ENCODE measurements at regions not wholly inside any gene's neighbourhood (a gene's known extent, or its start where the extent isn't known, plus 50 kb on each side); places are given as distances from the start of the nearest gene placed in this dataset.

DNA sequence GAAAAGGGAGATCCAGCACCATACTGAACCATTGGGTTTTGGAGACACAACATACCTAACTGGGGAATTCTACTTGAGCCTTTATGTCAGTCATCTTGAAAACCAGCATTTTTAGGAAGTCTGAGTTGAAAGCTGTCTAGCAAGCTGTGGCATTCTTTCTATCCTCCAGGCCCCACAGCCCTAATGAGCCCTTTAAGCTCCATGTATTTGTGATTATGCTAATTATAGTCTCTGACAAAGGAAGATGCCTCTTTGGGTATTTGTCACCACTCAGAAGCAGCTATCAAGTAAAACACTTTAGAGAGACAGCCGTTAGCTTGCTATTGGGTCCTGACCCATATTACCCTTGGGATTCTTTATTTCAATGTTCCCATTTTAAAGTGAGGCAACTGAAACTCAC lies 159.5 kb upstream of the MANEA start:
- H3K27me3 Mint-ChIP-seq, result no peaks in the 10 kb centered on the region
- H3K4me1 Mint-ChIP-seq, result no peaks in the 10 kb centered on the region
- no peak overlapping the region for H3K27ac Mint-ChIP-seq
- H3K9me3 Mint-ChIP-seq, result peaks cover 13% of the 10 kb centered on the region
- no peak for DNase-seq
- H3K36me3 Mint-ChIP-seq, result no peaks in the 10 kb centered on the region
- no peak overlapping the region for H3K4me3 Mint-ChIP-seq

GRCh38 chr6:95420792-95421191 lies 156.5 kb upstream of the MANEA start:
- no peak for DNase-seq
- Mint-ChIP-seq H3K27me3 (no peaks in the 10 kb centered on the region), H3K9me3 (peaks cover 13% of the 10 kb centered on the region), H3K27ac (no peak overlapping the region), H3K4me1 (no peaks in the 10 kb centered on the region), H3K36me3 (no peaks in the 10 kb centered on the region), H3K4me3 (no peak overlapping the region)

DNA sequence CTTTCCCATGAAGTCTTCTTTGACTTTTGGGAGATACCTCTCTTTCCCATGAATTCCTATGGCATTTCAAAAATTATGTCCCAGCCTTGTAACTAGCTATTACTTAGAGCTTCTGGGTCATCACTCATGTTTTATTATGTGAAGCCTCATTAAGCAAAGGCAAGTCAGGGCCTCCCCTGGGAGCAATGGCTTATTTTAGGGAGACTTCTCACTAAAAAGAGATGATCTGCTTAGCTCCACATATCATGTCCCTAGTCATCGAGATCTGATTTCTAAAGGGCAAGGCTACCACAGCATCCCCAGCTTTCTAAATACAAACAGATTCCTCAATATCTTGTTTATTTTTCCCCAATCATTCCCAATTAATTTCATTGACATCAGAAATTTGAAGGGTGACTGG lies 154.0 kb upstream of the MANEA start:
- no peak for DNase-seq
- no peaks in the 10 kb centered on the region for H3K27me3 Mint-ChIP-seq
- no peak overlapping the region for H3K4me3 Mint-ChIP-seq
- H3K9me3 Mint-ChIP-seq, result peaks cover 13% of the 10 kb centered on the region
- H3K27ac Mint-ChIP-seq, result no peak overlapping the region
- no peaks in the 10 kb centered on the region for H3K36me3 Mint-ChIP-seq
- H3K4me1 Mint-ChIP-seq, result no peaks in the 10 kb centered on the region

DNA sequence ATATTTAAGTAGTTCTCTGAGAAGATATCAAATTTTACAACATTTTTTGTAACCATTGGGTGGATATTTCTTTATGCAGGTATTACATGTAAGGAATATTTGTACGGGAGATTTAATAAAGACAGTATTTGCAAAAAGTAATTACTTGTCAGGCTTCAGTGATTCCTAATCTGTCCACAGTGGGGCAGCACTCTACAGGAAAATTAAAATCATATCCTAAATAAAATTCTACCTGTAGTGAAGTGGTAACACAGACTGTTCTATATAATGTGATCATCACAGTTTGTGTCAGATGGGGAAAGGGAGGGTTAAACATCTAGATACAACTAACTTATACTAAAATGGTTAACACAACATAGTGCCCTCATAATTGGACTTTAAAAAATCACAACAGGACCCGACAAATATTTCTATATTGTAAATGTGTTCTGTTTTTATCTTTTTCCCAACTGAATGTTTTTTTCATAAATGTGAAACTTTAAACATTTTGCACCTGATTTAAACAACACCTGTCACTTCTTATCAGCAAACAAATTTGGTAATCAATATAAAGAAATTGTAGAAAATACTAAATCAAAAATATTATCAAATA lies 145.6 kb upstream of the MANEA start:
- no peak overlapping the region for H3K4me3 Mint-ChIP-seq
- no peaks in the 10 kb centered on the region for H3K4me1 Mint-ChIP-seq
- no peak overlapping the region for H3K27ac Mint-ChIP-seq
- no peaks in the 10 kb centered on the region for H3K9me3 Mint-ChIP-seq
- H3K27me3 Mint-ChIP-seq, result no peaks in the 10 kb centered on the region
- no peaks in the 10 kb centered on the region for H3K36me3 Mint-ChIP-seq
- no peak for DNase-seq

DNA sequence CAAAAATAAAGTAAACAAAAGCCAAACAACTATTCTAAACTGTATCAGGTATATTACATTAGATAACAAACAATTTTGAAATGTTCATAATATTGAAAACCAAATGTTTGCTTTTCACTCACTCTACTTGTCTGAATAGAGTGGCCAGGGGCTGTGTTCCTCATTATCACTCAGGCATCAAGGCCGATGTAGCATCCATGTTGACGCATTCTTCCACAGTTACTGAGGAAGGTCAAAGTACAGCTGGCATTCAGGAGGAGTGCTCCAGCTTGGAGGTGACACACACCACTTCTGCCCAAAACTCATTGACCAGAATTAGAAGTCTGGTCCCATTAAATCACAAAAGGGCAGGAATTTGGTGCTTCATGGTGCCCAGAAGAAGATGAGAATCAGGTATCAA lies 137.6 kb upstream of the MANEA start:
- Mint-ChIP-seq H3K4me1 (no peaks in the 10 kb centered on the region), H3K27me3 (peaks cover 3% of the 10 kb centered on the region), H3K27ac (no peak overlapping the region), H3K9me3 (no peaks in the 10 kb centered on the region), H3K36me3 (no peaks in the 10 kb centered on the region), H3K4me3 (no peak overlapping the region)
- DNase-seq, result no peak

- H3K9me3 Mint-ChIP-seq, result peaks cover 2% of the 10 kb centered on the region
- H3K4me3 Mint-ChIP-seq, result no peak overlapping the region
- peaks cover 4% of the 10 kb centered on the region for H3K27me3 Mint-ChIP-seq
- H3K36me3 Mint-ChIP-seq, result no peaks in the 10 kb centered on the region
- H3K27ac Mint-ChIP-seq, result no peak overlapping the region
- H3K4me1 Mint-ChIP-seq, result no peaks in the 10 kb centered on the region
- no peak for DNase-seq
These were observed 129.1 kb upstream of the MANEA start for GRCh38 chr6:95448208-95448607.

- Mint-ChIP-seq H3K27ac (no peak overlapping the region), H3K4me3 (no peak overlapping the region), H3K4me1 (no peaks in the 10 kb centered on the region), H3K36me3 (no peaks in the 10 kb centered on the region), H3K9me3 (no peaks in the 10 kb centered on the region), H3K27me3 (peaks cover 13% of the 10 kb centered on the region)
- no peak for DNase-seq
These were observed 107.8 kb upstream of the MANEA start for GRCh38 chr6:95469511-95469910.

DNA sequence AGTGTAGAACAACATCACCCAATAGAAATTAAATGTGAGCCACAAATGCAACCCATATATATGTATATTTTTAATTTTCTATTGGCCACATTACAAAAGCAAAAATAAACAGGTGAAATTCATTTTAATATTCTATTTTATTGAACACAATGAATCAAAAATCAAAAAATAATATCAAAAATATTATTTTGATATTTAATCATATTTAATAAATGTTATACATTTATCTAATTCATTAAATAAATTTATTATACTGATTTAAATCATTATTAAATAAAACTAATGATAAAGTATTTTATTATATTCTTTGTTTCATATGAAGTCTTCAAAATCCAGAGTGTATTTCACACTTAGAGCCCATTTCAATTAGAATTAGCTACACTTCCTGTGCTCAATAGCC lies 98.4 kb upstream of the MANEA start:
- H3K4me3 Mint-ChIP-seq, result no peak overlapping the region
- no peak for DNase-seq

GRCh38 chr6:95487817-95488216 lies 89.5 kb upstream of the MANEA start:
- no peak overlapping the region for H3K4me3 Mint-ChIP-seq
- no peaks in the 10 kb centered on the region for H3K27me3 Mint-ChIP-seq
- DNase-seq, result no peak
- peaks cover 10% of the 10 kb centered on the region for H3K4me1 Mint-ChIP-seq
- H3K27ac Mint-ChIP-seq, result no peak overlapping the region
- H3K9me3 Mint-ChIP-seq, result no peaks in the 10 kb centered on the region
- no peaks in the 10 kb centered on the region for H3K36me3 Mint-ChIP-seq

More for the DNA sequence above, 98.4 kb upstream of the MANEA start:
- Mint-ChIP-seq H3K9me3 (peaks cover 3% of the 10 kb centered on the region), H3K27me3 (peaks cover 4% of the 10 kb centered on the region), H3K27ac (no peak overlapping the region), H3K36me3 (no peaks in the 10 kb centered on the region), H3K4me1 (no peaks in the 10 kb centered on the region)

GRCh38 chr6:95489185-95489863 lies 88.0 kb upstream of the MANEA start:
- no peak overlapping the region for H3K27ac Mint-ChIP-seq
- H3K27me3 Mint-ChIP-seq, result no peaks in the 10 kb centered on the region

DNA sequence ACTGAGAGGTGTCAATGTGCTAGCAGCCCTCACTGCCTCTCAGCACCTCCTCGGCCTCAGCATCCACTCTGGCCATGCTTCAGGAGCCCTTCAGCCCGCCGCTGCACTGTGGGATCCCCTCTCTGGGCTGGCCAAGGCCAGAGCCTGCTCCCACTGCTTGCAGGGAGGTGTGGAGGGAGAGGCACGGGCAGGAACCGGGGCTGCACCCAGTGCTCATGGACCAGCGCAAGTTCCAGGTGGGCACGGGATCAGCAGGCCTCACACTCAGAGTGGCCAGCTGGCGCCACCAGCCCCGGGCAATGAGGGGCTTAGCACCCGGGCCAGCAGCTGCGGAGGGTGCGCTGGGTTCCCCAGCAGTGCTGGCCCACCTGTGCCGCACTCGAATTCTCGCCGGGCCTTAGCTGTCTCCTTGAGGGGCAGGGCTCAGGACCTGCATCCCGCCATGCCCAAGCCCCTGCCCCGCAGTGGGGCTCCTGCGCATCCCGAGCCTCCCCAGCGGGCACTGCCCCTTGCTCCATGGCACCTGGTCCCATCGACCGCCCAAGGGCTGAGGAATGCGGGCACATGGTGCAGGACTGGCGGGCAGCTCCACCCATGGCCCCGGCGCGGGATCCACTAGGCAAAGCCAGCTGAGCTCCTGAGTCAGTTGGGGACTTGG lies 80.4 kb upstream of the MANEA start:
- no peak overlapping the region for H3K4me3 Mint-ChIP-seq
- no peaks in the 10 kb centered on the region for H3K9me3 Mint-ChIP-seq
- H3K27ac Mint-ChIP-seq, result no peak overlapping the region
- no peaks in the 10 kb centered on the region for H3K4me1 Mint-ChIP-seq
- no peak for DNase-seq
- no peaks in the 10 kb centered on the region for H3K27me3 Mint-ChIP-seq
- no peaks in the 10 kb centered on the region for H3K36me3 Mint-ChIP-seq

More at GRCh38 chr6:95489185-95489863, 88.0 kb upstream of the MANEA start:
- DNase-seq, result no peak
- Mint-ChIP-seq H3K36me3 (no peaks in the 10 kb centered on the region), H3K4me1 (peaks cover 9% of the 10 kb centered on the region), H3K4me3 (no peak overlapping the region), H3K9me3 (no peaks in the 10 kb centered on the region)

DNA sequence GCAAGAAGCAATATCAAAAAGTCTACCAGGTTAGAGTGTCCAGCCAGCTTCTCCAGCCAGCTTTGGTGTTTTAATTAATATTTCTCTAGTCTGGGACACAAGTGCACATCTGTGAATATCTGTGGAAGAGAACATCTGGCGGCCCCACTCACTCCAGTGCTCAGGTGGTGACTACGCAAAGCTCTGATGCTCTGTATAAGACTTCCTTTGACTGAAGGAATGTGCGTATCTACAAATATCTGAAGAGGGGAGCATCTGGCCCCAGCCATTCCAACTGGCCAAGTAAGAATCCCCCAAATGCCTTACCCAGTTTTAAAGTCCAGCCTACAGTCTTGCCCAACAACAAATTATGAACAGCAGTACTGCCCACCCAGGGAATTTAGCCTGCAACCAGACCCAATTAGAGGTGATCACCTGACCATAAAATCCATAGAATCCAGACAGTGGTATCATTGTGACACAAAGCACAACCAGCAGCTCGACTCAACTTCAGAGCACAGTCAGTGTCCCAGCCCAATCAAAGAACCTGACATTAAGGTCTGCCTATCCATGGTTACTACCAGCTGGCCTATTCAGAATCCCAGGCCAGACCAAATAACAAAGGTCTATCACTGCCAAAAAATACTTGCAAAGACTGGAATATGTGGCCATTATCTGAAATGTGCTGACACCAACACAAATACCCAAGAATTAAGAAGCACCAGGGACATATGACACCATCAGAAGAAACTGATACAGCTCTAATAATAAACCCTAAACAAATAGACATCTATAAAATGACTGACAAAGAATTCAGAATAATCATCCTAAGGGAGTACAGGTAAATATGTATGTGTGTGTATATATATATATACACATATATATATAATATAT lies 76.1 kb upstream of the MANEA start:
- no peaks in the 10 kb centered on the region for H3K27me3 Mint-ChIP-seq
- H3K9me3 Mint-ChIP-seq, result peaks cover 11% of the 10 kb centered on the region
- no peaks in the 10 kb centered on the region for H3K36me3 Mint-ChIP-seq
- no peak for DNase-seq
- no peak overlapping the region for H3K4me3 Mint-ChIP-seq
- no peak overlapping the region for H3K27ac Mint-ChIP-seq
- no peaks in the 10 kb centered on the region for H3K4me1 Mint-ChIP-seq

- H3K36me3 Mint-ChIP-seq, result no peaks in the 10 kb centered on the region
- H3K4me3 Mint-ChIP-seq, result no peak overlapping the region
- no peak overlapping the region for H3K27ac Mint-ChIP-seq
- peaks cover 11% of the 10 kb centered on the region for H3K9me3 Mint-ChIP-seq
- no peak for DNase-seq
- no peaks in the 10 kb centered on the region for H3K27me3 Mint-ChIP-seq
- H3K4me1 Mint-ChIP-seq, result no peaks in the 10 kb centered on the region
These were observed 73.8 kb upstream of the MANEA start for GRCh38 chr6:95503568-95503967.

GRCh38 chr6:95511404-95511803 lies 65.9 kb upstream of the MANEA start:
- Mint-ChIP-seq H3K27me3 (peaks cover 3% of the 10 kb centered on the region), H3K36me3 (no peaks in the 10 kb centered on the region), H3K4me1 (no peaks in the 10 kb centered on the region), H3K27ac (no peak overlapping the region), H3K9me3 (no peaks in the 10 kb centered on the region), H3K4me3 (no peak overlapping the region)
- no peak for DNase-seq

DNA sequence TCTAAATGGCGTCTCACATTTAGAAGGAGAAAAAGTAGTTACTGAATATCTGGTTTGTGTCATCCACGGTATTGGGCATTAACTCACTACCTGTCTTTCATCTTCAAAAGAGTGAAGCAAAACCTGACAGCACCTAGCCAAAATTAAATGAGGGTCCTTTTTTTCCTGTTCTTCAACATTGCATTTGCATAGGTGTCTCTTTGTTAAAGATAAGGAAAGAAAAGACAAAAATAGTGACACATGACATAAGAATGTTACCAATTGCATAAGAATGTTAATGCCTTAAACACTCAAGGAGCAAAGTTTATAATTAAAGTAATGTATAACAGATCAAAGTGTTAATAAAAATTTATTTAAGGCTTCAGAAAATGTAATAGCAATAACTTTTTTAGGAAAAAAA lies 61.4 kb upstream of the MANEA start:
- H3K4me1 Mint-ChIP-seq, result no peaks in the 10 kb centered on the region
- H3K9me3 Mint-ChIP-seq, result no peaks in the 10 kb centered on the region
- no peak for DNase-seq
- no peak overlapping the region for H3K27ac Mint-ChIP-seq
- no peaks in the 10 kb centered on the region for H3K27me3 Mint-ChIP-seq
- no peaks in the 10 kb centered on the region for H3K36me3 Mint-ChIP-seq
- no peak overlapping the region for H3K4me3 Mint-ChIP-seq

All from activated naive CD8-positive, alpha-beta T cell treated with anti-CD3 and anti-CD28 coated beads for 36 hours (primary cell).